ENCODE measurements at regions not wholly inside any gene's neighbourhood (a gene's known extent, or its start where the extent isn't known, plus 50 kb on each side); places are given as distances from the start of the nearest gene placed in this dataset.

GRCh38 chr4:125891597-125892258 is 577.0 kb downstream of the FAT4 start:
- Mint-ChIP-seq H3K27ac (no peak overlapping the region), H3K4me1 (no peaks in the 10 kb centered on the region), H3K27me3 (ENCODE audit: low read depth) (no peaks in the 10 kb centered on the region), H3K4me3 (no peak overlapping the region), H3K9me3 (peaks cover 5% of the 10 kb centered on the region; the same call in 1 of the 2 replicates), H3K36me3 (no peaks in the 10 kb centered on the region)
- ChIA-PET POLR2A (no interaction called here), CTCF (no interaction called here)
- DNase-seq (ENCODE audit: low spot score) (no peak), ATAC-seq (no peak)
- TF ChIP-seq GABPB1 (CRISPR knock-in tag; IDR thresholded peaks at IDR 0.05) (no peak), PREB (CRISPR knock-in tag; IDR thresholded peaks at IDR 0.05; ENCODE audit: borderline replicate concordance) (no peak), NR3C1 (CRISPR knock-in tag; conservative IDR thresholded peaks at IDR 0.05; ENCODE audit: low read depth) (no peak), FOXJ3 (CRISPR knock-in tag; IDR thresholded peaks at IDR 0.05; ENCODE audit: borderline replicate concordance) (no peak), KAT7 (CRISPR knock-in tag; IDR thresholded peaks at IDR 0.05; ENCODE audit: borderline replicate concordance) (no peak), ZNF425 (CRISPR knock-in tag; conservative IDR thresholded peaks at IDR 0.05) (no peak), ZNF263 (CRISPR knock-in tag; IDR thresholded peaks at IDR 0.05; ENCODE audit: low read depth) (no peak)

GRCh38 chr4:125904802-125905201 is 590.0 kb downstream of the FAT4 start:
- no peak for ATAC-seq
- POLR2A ChIA-PET = no interaction called here
- Mint-ChIP-seq H3K9me3 (peaks cover 9% of the 10 kb centered on the region), H3K27me3 (ENCODE audit: low read depth) (no peaks in the 10 kb centered on the region), H3K4me1 (peaks cover 2% of the 10 kb centered on the region), H3K27ac (no peak overlapping the region), H3K4me3 (no peak overlapping the region), H3K36me3 (no peaks in the 10 kb centered on the region)
- no peak for DNase-seq (ENCODE audit: low spot score)
- CTCF ChIA-PET = no interaction called here
- TF ChIP-seq NFYB (CRISPR knock-in tag; conservative IDR thresholded peaks at IDR 0.05; ENCODE audit: low read depth) (no peak), GABPB1 (CRISPR knock-in tag; IDR thresholded peaks at IDR 0.05) (no peak), FOXP1 (CRISPR knock-in tag; IDR thresholded peaks at IDR 0.05; ENCODE audit: borderline replicate concordance) (no peak), IRF1 (CRISPR knock-in tag; IDR thresholded peaks at IDR 0.05) (no peak), ATF2 (CRISPR knock-in tag; IDR thresholded peaks at IDR 0.05; ENCODE audit: borderline replicate concordance, low read depth) (no peak), CTCF (IDR thresholded peaks at IDR 0.05) (no peak), NFE2L1 (CRISPR knock-in tag; IDR thresholded peaks at IDR 0.05) (no peak), CDX4 (CRISPR knock-in tag; IDR thresholded peaks at IDR 0.05; ENCODE audit: borderline replicate concordance) (no peak), E2F5 (CRISPR knock-in tag; IDR thresholded peaks at IDR 0.05) (no peak), TEAD1 (CRISPR knock-in tag; IDR thresholded peaks at IDR 0.05) (no peak), IRF2 (CRISPR knock-in tag; IDR thresholded peaks at IDR 0.05; ENCODE audit: borderline replicate concordance, low read depth) (no peak), NR3C1 (CRISPR knock-in tag; conservative IDR thresholded peaks at IDR 0.05; ENCODE audit: low read depth) (no peak), AR (CRISPR knock-in tag; IDR thresholded peaks at IDR 0.05) (no peak), OVOL2 (CRISPR knock-in tag; IDR thresholded peaks at IDR 0.05; ENCODE audit: borderline replicate concordance) (no peak), HMGXB4 (CRISPR knock-in tag; IDR thresholded peaks at IDR 0.05) (no peak)
